Left kidney (tissue), 1 donor: ENCODE measurements at regions not wholly inside any gene's neighbourhood (a gene's known extent, or its start where the extent isn't known, plus 50 kb on each side); places are given as distances from the start of the nearest gene placed in this dataset.
A peak's percentile ranks its signal among the peaks of the same experiment; 100 is the strongest.

Experiments
- DNase-seq: peaks from one replicate; pipeline ENCODE4 v3.0.0-alpha.2; 2013

DNA sequence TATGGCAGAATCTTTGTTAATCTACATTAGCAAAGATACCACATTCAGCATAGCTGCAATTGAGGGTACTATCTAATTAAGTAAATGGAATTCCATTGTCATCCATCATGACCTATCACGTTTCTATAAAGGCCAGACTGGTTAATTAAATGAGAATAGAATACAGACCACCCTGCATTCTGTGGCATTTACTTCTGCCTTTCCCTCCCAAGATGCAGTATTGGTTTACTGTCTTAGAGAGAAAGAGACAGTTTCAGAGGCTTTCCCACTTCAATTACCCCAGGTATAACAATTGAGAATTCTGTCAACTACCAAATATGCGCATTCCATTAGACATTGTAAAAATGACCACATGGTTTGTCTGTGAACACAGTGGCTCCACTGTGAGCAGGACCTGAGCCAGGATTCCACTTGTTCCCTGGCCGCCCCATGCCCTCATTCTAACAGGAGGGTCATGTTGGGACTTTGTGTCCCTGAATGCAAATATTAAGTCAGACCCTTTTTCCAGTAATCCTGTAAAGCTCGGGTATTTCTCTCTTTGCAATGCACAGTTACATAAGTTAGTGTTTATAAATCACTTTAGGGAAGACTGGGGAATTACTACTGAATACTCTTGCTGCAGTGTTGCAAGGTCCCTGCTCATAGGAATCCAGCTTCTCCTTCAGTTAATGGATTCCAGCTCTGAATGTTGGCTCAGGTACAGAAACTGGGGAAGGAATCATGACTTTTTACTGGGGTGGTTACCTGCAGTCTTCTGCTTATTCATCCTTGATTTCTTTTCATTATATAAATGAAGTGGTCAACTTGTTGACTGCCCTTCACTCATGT lies 261.0 kb downstream of the PDGFC start:
- DNase-seq, result no peak

GRCh38 chr4:156705311-156705710 lies 266.3 kb downstream of the PDGFC start:
- DNase-seq, result no peak

- DNase-seq, result no peak
Observed at GRCh38 chr4:156695163-156695562, 276.4 kb downstream of the PDGFC start.

- no peak for DNase-seq
Observed at GRCh38 chr4:156694413-156694812, 277.2 kb downstream of the PDGFC start.

- no peak for DNase-seq
Observed at GRCh38 chr4:156693557-156693956, 278.0 kb downstream of the PDGFC start.

GRCh38 chr4:156692016-156692415 lies 279.6 kb downstream of the PDGFC start:
- no peak for DNase-seq

DNA sequence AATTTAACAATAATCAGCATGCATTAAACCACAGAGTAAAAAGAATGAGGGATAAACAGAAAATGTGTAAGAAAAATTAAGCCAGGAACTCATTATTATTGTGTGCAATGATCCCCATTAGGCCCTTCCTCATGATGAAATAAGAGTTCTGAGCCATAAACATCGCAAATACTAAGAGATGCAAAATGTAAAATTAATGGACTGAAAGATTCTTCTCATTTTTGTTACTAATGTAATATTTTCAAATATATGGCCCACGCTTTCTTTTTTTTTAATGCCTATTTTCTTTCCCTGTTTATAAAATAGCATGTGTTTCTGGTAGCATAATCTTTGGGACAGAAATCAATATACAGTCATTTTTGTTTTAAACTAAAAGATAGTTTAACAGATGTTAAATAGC lies 281.0 kb downstream of the PDGFC start:
- no peak for DNase-seq

GRCh38 chr4:156686120-156686519 lies 285.5 kb downstream of the PDGFC start:
- DNase-seq, result peak; percentile 64

- DNase-seq, result no peak
Observed at GRCh38 chr4:156685308-156685707, 286.3 kb downstream of the PDGFC start.

GRCh38 chr4:156677656-156678055 lies 293.9 kb downstream of the PDGFC start:
- no peak for DNase-seq

DNA sequence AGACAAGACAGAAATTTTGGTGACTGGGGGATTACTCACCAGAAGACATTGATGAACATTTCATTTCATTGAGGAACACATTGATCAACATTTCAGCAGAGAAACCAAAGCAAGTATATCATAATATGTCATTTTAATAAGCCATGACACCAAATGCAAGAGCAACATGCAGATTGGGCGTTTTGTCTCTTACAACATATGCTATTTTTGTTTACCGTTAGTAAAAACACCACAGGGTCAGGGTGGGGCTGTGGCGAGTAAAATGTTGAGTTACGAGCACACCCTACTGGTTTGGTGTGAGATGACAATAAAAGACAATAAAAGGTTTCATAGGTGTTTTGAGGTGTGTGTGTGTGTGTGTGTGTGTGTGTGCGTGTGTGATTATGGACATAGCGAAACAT lies 294.5 kb downstream of the PDGFC start:
- DNase-seq, result no peak

DNA sequence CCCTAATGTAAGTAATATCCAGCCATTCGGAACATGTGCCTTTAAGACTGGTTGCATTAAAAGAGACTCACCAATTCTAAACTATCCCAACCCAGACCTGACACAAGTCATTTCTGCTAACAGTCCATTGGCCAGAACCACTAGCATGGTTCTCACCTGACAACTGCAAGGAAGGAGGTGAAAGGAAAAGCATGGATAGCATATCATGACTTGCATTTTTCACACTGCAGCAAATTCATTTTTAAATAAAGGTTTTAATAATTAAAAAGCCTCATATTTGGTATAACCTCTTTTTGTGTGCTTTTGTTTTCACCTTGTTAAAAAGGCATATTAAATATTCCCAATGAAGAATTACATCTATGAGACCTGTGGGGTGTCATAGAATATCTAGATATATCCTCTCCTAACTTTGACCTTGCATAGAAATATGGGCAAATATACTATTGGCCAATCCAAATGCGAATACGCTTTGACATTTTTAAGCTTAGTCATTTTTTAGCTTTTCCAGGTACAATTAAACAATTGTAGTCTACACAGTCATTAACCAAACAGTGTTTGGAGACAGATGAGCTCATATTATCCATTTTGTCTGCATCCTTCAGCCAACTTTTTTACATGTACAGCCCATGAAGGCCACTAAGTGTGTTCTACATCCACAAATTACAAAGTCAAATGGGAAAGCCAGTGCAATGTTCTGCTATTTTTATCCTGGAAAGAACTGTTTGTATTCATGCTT lies 295.3 kb downstream of the PDGFC start:
- no peak for DNase-seq

GRCh38 chr4:156673483-156673882 lies 298.1 kb downstream of the PDGFC start:
- DNase-seq, result no peak

GRCh38 chr4:156672492-156673305 lies 298.9 kb downstream of the PDGFC start:
- DNase-seq, result no peak

- DNase-seq, result no peak
Observed at GRCh38 chr4:156665780-156666366, 305.7 kb downstream of the PDGFC start.

DNA sequence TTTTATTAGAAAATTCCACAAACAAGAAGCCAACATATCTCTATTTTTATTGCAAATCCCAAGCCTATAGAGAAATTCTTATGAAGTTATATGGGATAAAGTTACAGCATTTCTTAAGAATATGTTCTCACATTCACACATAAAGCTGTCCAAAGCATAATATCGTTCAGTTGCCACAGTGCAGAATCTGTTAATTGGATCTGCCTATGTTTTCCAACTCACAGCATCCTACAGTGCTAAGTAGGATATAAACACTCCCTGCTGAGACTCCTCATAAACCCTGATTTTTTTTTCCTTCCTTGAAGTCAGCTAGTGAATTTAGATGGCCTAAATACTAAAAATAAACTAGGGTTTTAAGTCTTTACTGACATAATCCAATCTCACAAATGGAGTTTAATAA lies 307.9 kb downstream of the PDGFC start:
- DNase-seq, result no peak

- DNase-seq, result no peak
Observed at GRCh38 chr4:156662921-156663320, 308.7 kb downstream of the PDGFC start.

- DNase-seq, result no peak
Observed at GRCh38 chr4:156661555-156661954, 310.0 kb downstream of the PDGFC start.

- DNase-seq, result no peak
Observed at GRCh38 chr4:156660465-156660864, 311.1 kb downstream of the PDGFC start.

DNA sequence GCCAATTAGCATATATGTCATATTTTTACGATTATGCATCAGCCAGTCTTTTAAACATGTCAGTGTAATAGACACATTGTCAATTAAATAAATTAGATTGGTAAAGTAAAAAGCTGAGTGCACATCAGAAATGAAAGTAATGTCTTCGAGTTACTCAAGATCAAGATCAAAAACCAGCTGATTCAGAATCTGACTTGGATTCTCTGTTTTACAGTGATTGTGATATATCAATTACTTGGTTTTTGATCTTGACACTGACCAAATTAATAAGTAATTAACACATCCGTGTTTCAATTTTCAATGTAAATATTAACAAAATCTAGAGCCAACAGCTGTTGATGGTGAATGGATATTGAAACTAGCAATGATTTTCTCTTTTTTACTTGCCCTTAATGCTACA lies 311.6 kb downstream of the PDGFC start:
- DNase-seq, result no peak

DNA sequence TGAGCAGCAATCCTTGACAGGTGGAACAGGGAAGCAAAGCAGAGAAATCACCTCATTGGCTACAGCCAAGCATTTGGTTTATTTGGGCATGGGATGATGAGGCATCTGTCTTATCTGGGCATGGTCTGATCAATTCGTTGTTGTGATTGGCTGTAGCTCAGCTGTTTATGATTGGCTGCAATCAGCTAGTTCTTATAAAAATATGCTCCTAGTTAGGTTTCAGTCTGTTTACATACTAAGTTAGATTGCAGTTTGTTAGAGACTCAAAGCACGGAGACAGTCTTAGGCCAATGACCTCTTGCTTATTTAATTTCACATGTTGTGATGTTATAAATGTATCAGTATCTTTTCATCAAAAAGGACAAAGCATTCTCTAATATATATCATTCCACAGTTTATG lies 312.0 kb downstream of the PDGFC start:
- no peak for DNase-seq

- DNase-seq, result no peak
Observed at GRCh38 chr4:156656896-156657295, 314.7 kb downstream of the PDGFC start.
